ENCODE measurements at regions not wholly inside any gene's neighbourhood (a gene's known extent, or its start where the extent isn't known, plus 50 kb on each side); places are given as distances from the start of the nearest gene placed in this dataset.

GRCh38 chr18:32621034-32621433, 150.4 kb upstream of the GAREM1 start:
- no peak for DNase-seq
- Histone ChIP-seq H3K36me3 (no peaks in the 10 kb centered on the region), H3K9me3 (no peaks in the 10 kb centered on the region), H3K4me3 (no peak overlapping the region), H3K27me3 (no peaks in the 10 kb centered on the region), H3K4me1 (no peaks in the 10 kb centered on the region), H3K27ac (no peak overlapping the region)
- TF ChIP-seq CTCF (IDR thresholded peaks at IDR 0.05) (no peak), POLR2A (IDR thresholded peaks at IDR 0.05) (no peak)
- intact Hi-C loops (cut with DNase I) = no loop called here
- WGBS, 2 donors = 55 to 82% methylated on average over 4 of the region's 4 CpGs

- Histone ChIP-seq H3K4me3 (no peak overlapping the region), H3K4me1 (no peaks in the 10 kb centered on the region), H3K9me3 (no peaks in the 10 kb centered on the region), H3K36me3 (no peaks in the 10 kb centered on the region), H3K27me3 (no peaks in the 10 kb centered on the region), H3K27ac (no peak overlapping the region)
- WGBS, 2 donors = 81 to 84% methylated on average over 4 of the region's 4 CpGs
- no peak for DNase-seq
- intact Hi-C loops (cut with DNase I) = no loop called here
- no peak for TF ChIP-seq POLR2A (IDR thresholded peaks at IDR 0.05)
- no peak for TF ChIP-seq CTCF (IDR thresholded peaks at IDR 0.05)
These were observed 147.9 kb upstream of the GAREM1 start for GRCh38 chr18:32618546-32618945.

- 52 to 57% methylated on average over 3 of the region's 3 CpGs for WGBS, 2 donors
These were observed 143.1 kb upstream of the GAREM1 start for GRCh38 chr18:32613821-32614220.

GRCh38 chr18:32612651-32613050, 142.0 kb upstream of the GAREM1 start:
- Histone ChIP-seq H3K4me1 (no peaks in the 10 kb centered on the region), H3K4me3 (no peak overlapping the region), H3K36me3 (no peaks in the 10 kb centered on the region), H3K27me3 (no peaks in the 10 kb centered on the region), H3K27ac (no peak overlapping the region), H3K9me3 (no peaks in the 10 kb centered on the region)
- no peak for DNase-seq
- intact Hi-C loops (cut with DNase I) = no loop called here
- TF ChIP-seq POLR2A (IDR thresholded peaks at IDR 0.05) (no peak), CTCF (IDR thresholded peaks at IDR 0.05) (no peak)
- 43 to 52% methylated on average over 3 of the region's 3 CpGs for WGBS, 2 donors

More at GRCh38 chr18:32613821-32614220, 143.1 kb upstream of the GAREM1 start:
- DNase-seq = no peak
- no peak for TF ChIP-seq CTCF (IDR thresholded peaks at IDR 0.05)
- no peak for TF ChIP-seq POLR2A (IDR thresholded peaks at IDR 0.05)
- H3K36me3 ChIP-seq = no peaks in the 10 kb centered on the region
- no peaks in the 10 kb centered on the region for H3K4me1 ChIP-seq
- H3K27ac ChIP-seq = no peak overlapping the region
- intact Hi-C loops (cut with DNase I) = no loop called here
- no peak overlapping the region for H3K4me3 ChIP-seq
- H3K27me3 ChIP-seq = no peaks in the 10 kb centered on the region
- H3K9me3 ChIP-seq = no peaks in the 10 kb centered on the region

- no peaks in the 10 kb centered on the region for H3K4me1 ChIP-seq
- no peak overlapping the region for H3K4me3 ChIP-seq
- no peak for DNase-seq
- no peaks in the 10 kb centered on the region for H3K36me3 ChIP-seq
- no peaks in the 10 kb centered on the region for H3K27me3 ChIP-seq
- TF ChIP-seq CTCF (IDR thresholded peaks at IDR 0.05) (no peak), POLR2A (IDR thresholded peaks at IDR 0.05) (no peak)
- intact Hi-C loops (cut with DNase I) = no loop called here
- no peaks in the 10 kb centered on the region for H3K9me3 ChIP-seq
- no peak overlapping the region for H3K27ac ChIP-seq
- 6 to 14% methylated on average over 1 of the region's 1 CpG for WGBS, 2 donors
These were observed 139.5 kb upstream of the GAREM1 start for GRCh38 chr18:32610176-32610575.

Data from esophagus squamous epithelium (tissue), 5 donors.